Spleen (tissue), 11 donors: ENCODE measurements at regions not wholly inside any gene's neighbourhood (a gene's known extent, or its start where the extent isn't known, plus 50 kb on each side); places are given as distances from the start of the nearest gene placed in this dataset.
"Not testable (repeated sequence)": the region's sequence is repeated elsewhere in the genome, so short reads cannot be mapped to it uniquely, and the experiment has no call there.

Experiments
- DNase-seq: peaks from one replicate; pipeline ENCODE4 v3.0.0-alpha.2; 2020
- H3K27ac ChIP-seq, 8 donors: fragments of 200-600 bp; sonication (generic) in 7 of 8; 1 replicate in 4 of 8; 2 replicates in 4 of 8; pipeline versions ENCODE4 v1.5.0 to v1.8.0; 2016 to 2021; ENCODE audit warnings: inconsistent platforms in 4 of 8, mild to moderate bottlenecking in 4 of 8, moderate library complexity in 1 of 8
- H3K27me3 ChIP-seq, 7 donors: fragments of 200-600 bp; sonication (generic) in 6 of 7; replicated peaks in 1 of 7; 1 replicate in 4 of 7; 2 replicates in 3 of 7; pipeline versions ENCODE4 v1.5.0 to v1.8.0; 2016 to 2021; ENCODE audit warnings: inconsistent platforms in 3 of 7, mild to moderate bottlenecking in 1 of 7
- H3K36me3 ChIP-seq, 6 donors: fragments of 200-600 bp; sonication (generic) in 5 of 6; 1 replicate in 4 of 6; 2 replicates in 2 of 6; pipeline versions ENCODE4 v1.5.0 to v1.8.0; 2016 to 2021; ENCODE audit warnings: inconsistent platforms in 2 of 6
- H3K4me1 ChIP-seq, 6 donors: fragments of 200-600 bp; sonication (generic) in 5 of 6; 1 replicate in 3 of 6; 2 replicates in 3 of 6; pipeline versions ENCODE4 v1.5.0 to v1.8.0; 2016 to 2021; ENCODE audit warnings: inconsistent platforms in 3 of 6
- H3K4me3 ChIP-seq, 8 donors: fragments of 200-600 bp; sonication (generic) in 7 of 8; 1 replicate in 4 of 8; 2 replicates in 4 of 8; pipeline versions ENCODE4 v1.5.0 to v1.8.0; 2016 to 2021; ENCODE audit warnings: inconsistent platforms in 4 of 8, mild to moderate bottlenecking in 4 of 8, moderate library complexity in 2 of 8
- H3K9me3 ChIP-seq, 8 donors: fragments of 200-600 bp; sonication (generic) in 7 of 8; 1 replicate in 4 of 8; 2 replicates in 4 of 8; pipeline versions ENCODE4 v1.5.0 to v1.8.0; 2016 to 2021; ENCODE audit warnings: inconsistent platforms in 4 of 8
- POLR2A ChIP-seq, 3 donors: fragments of 450-650 bp; IDR thresholded peaks; one replicate each; pipeline ENCODE4 v1.5.1; 2017; ENCODE audit warnings: antibody characterized with exemption in 3 of 3, mild to moderate bottlenecking in 1 of 3
- POLR2AphosphoS5 ChIP-seq, 3 donors: sonication (generic); formaldehyde crosslinking; IDR thresholded peaks; one replicate each; pipeline ENCODE4 v1.5.1; 2017; ENCODE audit warnings: antibody characterized with exemption in 3 of 3
- WGBS, 5 donors: extraction: QIAGEN DNeasy Blood & Tissue Kit in 3 of 5; methylation state at CpG; one replicate each; pipeline versions ENCODE4 v1.1.5 to v1.1.7; 2013 to 2018; 5-methylcytosine and 5-hydroxymethylcytosine counted together
- intact Hi-C: fragments of 100-400 bp; cut with DNase I; formaldehyde crosslinking; loops from one replicate; pipeline ENCODE4 v1.15.0; 2023; ENCODE audit warnings: low total_unique reads
- TF ChIP-seq, protein P1 (sequence below), 11 experiments: fragments of 200-600 bp in 7 of 11; fragments of 450-650 bp in 4 of 11; sonication (generic) in 4 of 11; IDR thresholded peaks in 8 of 11; conservative IDR thresholded peaks in 3 of 11; 1 replicate in 7 of 11; 2 replicates in 4 of 11; pipeline versions ENCODE4 v1.4.0 to v1.8.0; 2016 to 2021; ENCODE audit warnings: antibody characterized with exemption in 11 of 11, inconsistent platforms in 4 of 11, mild to moderate bottlenecking in 1 of 11
- donor health status: healthy with polysubstance abuse.
- donor health status: DM: no; HTN: no; CAD: no; lungs with moderate emphysema.
- donor health status: DM: no; HTN: no; CAD: no.
- donor health status: Bipolar disorder and iron deficiency.
- donor health status: healthy.
- donor health status: DM: no; HTN: no; CAD: no.
- donor health status: DM: yes; HTN: yes; CAD: no.

DNA sequence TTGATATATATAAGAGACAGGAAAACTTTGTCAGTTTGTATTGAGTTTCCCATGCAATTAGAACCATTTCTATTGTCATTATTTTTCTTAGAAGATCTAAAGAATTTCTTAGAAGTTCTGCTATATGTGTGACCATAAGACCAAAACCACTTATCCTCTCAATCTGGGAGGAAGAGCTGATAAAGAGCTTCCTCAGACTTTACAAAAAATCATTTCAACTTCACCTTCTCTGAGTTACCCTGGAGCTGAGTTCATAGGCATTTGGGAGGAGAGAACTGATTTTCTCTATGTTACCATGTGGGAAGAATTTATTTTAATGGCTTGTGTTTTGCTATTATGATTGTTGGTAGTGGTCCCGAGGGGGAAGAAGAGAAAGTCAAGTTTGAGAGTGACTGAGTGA is 329.3 kb downstream of the GPD2 start:
- Histone ChIP-seq H3K9me3 (peaks cover 0 to 22% (median 14%) of the 10 kb centered on the region in 8 donors), H3K27ac (no peak overlapping the region), H3K27me3 (no peaks in the 10 kb centered on the region), H3K4me3 (no peak overlapping the region), H3K4me1 (no peaks in the 10 kb centered on the region), H3K36me3 (no peaks in the 10 kb centered on the region)
- DNase-seq = no peak
- no peak for TF ChIP-seq POLR2AphosphoS5 (IDR thresholded peaks at IDR 0.05)
- TF ChIP-seq POLR2A (IDR thresholded peaks at IDR 0.05) = no peak
- TF ChIP-seq, protein P1, sequence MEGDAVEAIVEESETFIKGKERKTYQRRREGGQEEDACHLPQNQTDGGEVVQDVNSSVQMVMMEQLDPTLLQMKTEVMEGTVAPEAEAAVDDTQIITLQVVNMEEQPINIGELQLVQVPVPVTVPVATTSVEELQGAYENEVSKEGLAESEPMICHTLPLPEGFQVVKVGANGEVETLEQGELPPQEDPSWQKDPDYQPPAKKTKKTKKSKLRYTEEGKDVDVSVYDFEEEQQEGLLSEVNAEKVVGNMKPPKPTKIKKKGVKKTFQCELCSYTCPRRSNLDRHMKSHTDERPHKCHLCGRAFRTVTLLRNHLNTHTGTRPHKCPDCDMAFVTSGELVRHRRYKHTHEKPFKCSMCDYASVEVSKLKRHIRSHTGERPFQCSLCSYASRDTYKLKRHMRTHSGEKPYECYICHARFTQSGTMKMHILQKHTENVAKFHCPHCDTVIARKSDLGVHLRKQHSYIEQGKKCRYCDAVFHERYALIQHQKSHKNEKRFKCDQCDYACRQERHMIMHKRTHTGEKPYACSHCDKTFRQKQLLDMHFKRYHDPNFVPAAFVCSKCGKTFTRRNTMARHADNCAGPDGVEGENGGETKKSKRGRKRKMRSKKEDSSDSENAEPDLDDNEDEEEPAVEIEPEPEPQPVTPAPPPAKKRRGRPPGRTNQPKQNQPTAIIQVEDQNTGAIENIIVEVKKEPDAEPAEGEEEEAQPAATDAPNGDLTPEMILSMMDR (IDR thresholded peaks at IDR 0.05 in 8 of 11, conservative IDR thresholded peaks at IDR 0.05 in 3 of 11) = no peak
- 59 to 85% (median 67%) methylated on average over 1 of the region's 1 CpG for WGBS, 5 donors
- intact Hi-C loops = no loop called here

DNA sequence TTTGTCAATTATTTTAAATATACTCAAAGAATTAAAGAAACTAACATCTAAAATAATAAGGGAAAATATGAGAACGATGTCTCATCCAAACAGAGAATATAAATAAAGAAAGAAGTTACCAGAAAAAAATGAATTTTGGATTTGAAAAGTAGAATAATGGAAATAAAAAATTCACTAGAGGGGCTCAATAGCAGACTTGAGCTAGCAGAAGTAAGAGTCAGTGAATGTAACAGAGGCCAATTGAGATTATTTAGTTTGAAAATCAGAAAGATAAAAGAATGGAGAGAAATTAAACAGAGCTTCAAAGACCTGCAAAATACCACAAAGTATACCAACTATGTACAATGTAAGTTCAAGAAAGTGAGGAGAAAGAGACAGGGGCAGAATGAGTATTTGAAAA is 333.6 kb downstream of the GPD2 start:
- H3K9me3 ChIP-seq = peaks cover 0 to 31% (median 21%) of the 10 kb centered on the region in 8 donors
- DNase-seq = no peak
- WGBS, 5 donors = 41 to 65% (median 60%) methylated on average over 1 of the region's 1 CpG
- no peaks in the 10 kb centered on the region for H3K36me3 ChIP-seq
- no peaks in the 10 kb centered on the region for H3K4me1 ChIP-seq
- intact Hi-C loops = no loop called here
- TF ChIP-seq POLR2A (IDR thresholded peaks at IDR 0.05) (no peak), POLR2AphosphoS5 (IDR thresholded peaks at IDR 0.05) (no peak)
- TF ChIP-seq, protein P1 (IDR thresholded peaks at IDR 0.05 in 8 of 11, conservative IDR thresholded peaks at IDR 0.05 in 3 of 11) = no peak
- H3K27me3 ChIP-seq = no peaks in the 10 kb centered on the region
- H3K4me3 ChIP-seq = no peak overlapping the region
- H3K27ac ChIP-seq = no peak overlapping the region

DNA sequence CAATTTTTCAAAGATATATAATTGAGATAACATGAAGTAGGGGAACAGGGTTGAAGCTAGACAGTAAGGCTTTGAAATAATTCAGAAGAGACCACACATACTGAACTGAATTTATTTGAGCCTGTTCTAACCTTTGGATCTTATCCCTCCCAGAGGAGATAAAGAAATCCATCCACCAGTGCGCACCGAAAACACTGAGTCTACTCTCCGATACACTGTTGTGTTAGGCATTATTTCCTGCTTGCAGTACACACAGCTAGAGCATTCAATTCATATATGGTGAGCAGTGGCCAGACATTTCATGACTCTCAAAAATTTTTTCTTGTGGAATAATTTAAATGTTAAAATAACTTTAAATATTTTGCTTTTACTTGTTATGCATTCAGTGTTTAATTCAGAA is 342.7 kb downstream of the GPD2 start:
- DNase-seq = no peak
- Histone ChIP-seq H3K4me1 (no peaks in the 10 kb centered on the region), H3K36me3 (no peaks in the 10 kb centered on the region), H3K9me3 (peaks cover 0 to 4% (median 0%) of the 10 kb centered on the region in 8 donors), H3K27ac (no peak overlapping the region), H3K27me3 (no peaks in the 10 kb centered on the region), H3K4me3 (no peak overlapping the region)
- 91 to 99% (median 98%) methylated on average over 3 of the region's 3 CpGs for WGBS, 5 donors
- no peak for TF ChIP-seq POLR2AphosphoS5 (IDR thresholded peaks at IDR 0.05)
- TF ChIP-seq, protein P1 (IDR thresholded peaks at IDR 0.05 in 8 of 11, conservative IDR thresholded peaks at IDR 0.05 in 3 of 11) = no peak
- TF ChIP-seq POLR2A (IDR thresholded peaks at IDR 0.05) = no peak
- intact Hi-C loops = no loop called here

DNA sequence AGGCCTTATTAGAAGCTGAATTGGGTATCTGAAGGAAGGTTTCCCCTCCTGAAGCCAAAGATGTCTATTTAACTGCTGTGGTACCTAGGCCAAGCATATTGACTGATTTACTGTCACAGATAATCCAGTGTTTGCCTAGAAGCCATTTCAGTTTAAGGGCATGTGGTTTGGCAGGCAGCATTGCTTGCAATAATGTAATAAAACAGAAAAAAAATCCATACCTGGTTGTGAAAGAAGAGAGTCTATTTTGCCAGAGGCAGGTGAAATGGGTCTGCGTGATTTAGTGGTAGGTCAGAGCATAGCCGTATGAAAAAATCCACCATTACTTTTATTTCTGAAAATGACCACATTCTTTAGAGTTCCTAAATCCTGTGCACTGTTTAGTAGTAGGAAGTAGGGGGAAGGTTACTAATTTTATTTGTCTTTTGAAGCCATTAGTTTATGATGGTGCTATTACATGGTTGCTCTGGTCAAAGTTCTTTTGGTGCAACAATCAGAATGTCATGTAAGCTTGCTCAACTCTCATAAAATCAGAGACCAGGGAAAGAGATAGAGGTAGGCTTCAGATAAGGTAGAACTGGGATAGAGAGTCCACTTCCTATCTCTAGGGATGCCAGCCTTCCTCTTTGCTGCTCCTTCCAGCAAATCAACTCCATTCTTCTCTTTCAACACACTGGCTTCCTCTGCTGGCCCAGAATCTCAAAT is 343.4 kb downstream of the GPD2 start:
- H3K4me3 ChIP-seq = no peak overlapping the region
- peaks cover 0 to 4% (median 0%) of the 10 kb centered on the region in 8 donors for H3K9me3 ChIP-seq
- intact Hi-C loops = no loop called here

DNA sequence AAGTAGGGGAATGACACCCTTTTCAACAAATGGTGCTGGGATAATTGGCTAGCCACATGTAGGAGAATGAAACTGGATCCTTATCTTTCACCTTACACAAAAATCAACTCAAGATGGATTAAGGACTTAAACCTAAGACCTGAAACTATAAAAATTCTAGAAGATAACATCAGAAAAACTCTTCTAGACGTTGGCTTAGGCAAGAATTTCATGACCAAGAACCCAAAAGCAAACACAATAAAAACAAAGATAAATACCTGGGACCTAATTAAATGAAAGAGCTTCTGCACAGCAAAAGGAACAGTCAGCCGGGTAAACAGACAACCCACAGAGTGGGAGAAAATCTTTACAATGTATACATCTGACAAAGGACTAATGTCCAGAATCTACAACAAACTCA is 345.5 kb downstream of the GPD2 start:
- intact Hi-C loops, H3K27me3 ChIP-seq, H3K36me3 ChIP-seq, H3K9me3 ChIP-seq, DNase-seq, H3K27ac ChIP-seq, H3K4me1 ChIP-seq, H3K4me3 ChIP-seq: not testable (repeated sequence)
- WGBS, 5 donors = 56 to 69% (median 60%) methylated on average over 2 of the region's 2 CpGs

More for the DNA sequence above, 343.4 kb downstream of the GPD2 start:
- no peak for DNase-seq
- no peaks in the 10 kb centered on the region for H3K36me3 ChIP-seq
- no peak overlapping the region for H3K27ac ChIP-seq
- no peaks in the 10 kb centered on the region for H3K27me3 ChIP-seq
- 94 to 97% (median 95%) methylated on average over 2 of the region's 2 CpGs for WGBS, 5 donors
- no peaks in the 10 kb centered on the region for H3K4me1 ChIP-seq
- TF ChIP-seq, protein P1 (IDR thresholded peaks at IDR 0.05 in 8 of 11, conservative IDR thresholded peaks at IDR 0.05 in 3 of 11) = no peak
- TF ChIP-seq POLR2AphosphoS5 (IDR thresholded peaks at IDR 0.05) = no peak
